Chondrocyte (in vitro differentiated cells): ENCODE measurements at regions not wholly inside any gene's neighbourhood (a gene's known extent, or its start where the extent isn't known, plus 50 kb on each side); places are given as distances from the start of the nearest gene placed in this dataset.

Experiments used
- DNase-seq: peaks from one replicate; pipeline ENCODE4 v3.0.0; 2021; ENCODE audit warnings: mixed read lengths, low spot score
- H3K27ac Mint-ChIP-seq: one replicate; pipeline ENCODE4 v1.8.0; 2021; ENCODE audit warnings: mild to moderate bottlenecking, moderate library complexity, mixed read lengths; ENCODE audit not compliant: unreplicated experiment
- H3K27me3 Mint-ChIP-seq: 2 replicates; pipeline ENCODE4 v1.8.0; 2021; ENCODE audit warnings: low read depth, mixed read lengths
- H3K36me3 Mint-ChIP-seq: 2 replicates; pipeline ENCODE4 v1.8.0; 2021; ENCODE audit warnings: low read depth, mixed read lengths
- H3K4me1 Mint-ChIP-seq: 2 replicates; pipeline ENCODE4 v1.8.0; 2021; ENCODE audit warnings: low read depth, mild to moderate bottlenecking, mixed read lengths
- H3K4me3 Mint-ChIP-seq: one replicate; pipeline ENCODE4 v1.8.0; 2021; ENCODE audit warnings: mild to moderate bottlenecking, moderate library complexity, mixed read lengths; ENCODE audit not compliant: unreplicated experiment
- H3K9me3 Mint-ChIP-seq: 2 replicates; pipeline ENCODE4 v1.8.0; 2021; ENCODE audit warnings: low read depth, mixed read lengths
- TF ChIP-seq, protein P1 (sequence below): fragments of 200-600 bp; sonication (generic); IDR thresholded peaks from 2 replicates; pipeline ENCODE4 v1.5.0; 2021; ENCODE audit warnings: antibody characterized with exemption, mild to moderate bottlenecking, moderate library complexity

GRCh38 chr17:74070998-74071679, 132.3 kb upstream of the RPL38 start:
- Mint-ChIP-seq H3K27me3 (peaks cover 11% of the 10 kb centered on the region), H3K27ac (no peak overlapping the region)
- TF ChIP-seq, protein P1, sequence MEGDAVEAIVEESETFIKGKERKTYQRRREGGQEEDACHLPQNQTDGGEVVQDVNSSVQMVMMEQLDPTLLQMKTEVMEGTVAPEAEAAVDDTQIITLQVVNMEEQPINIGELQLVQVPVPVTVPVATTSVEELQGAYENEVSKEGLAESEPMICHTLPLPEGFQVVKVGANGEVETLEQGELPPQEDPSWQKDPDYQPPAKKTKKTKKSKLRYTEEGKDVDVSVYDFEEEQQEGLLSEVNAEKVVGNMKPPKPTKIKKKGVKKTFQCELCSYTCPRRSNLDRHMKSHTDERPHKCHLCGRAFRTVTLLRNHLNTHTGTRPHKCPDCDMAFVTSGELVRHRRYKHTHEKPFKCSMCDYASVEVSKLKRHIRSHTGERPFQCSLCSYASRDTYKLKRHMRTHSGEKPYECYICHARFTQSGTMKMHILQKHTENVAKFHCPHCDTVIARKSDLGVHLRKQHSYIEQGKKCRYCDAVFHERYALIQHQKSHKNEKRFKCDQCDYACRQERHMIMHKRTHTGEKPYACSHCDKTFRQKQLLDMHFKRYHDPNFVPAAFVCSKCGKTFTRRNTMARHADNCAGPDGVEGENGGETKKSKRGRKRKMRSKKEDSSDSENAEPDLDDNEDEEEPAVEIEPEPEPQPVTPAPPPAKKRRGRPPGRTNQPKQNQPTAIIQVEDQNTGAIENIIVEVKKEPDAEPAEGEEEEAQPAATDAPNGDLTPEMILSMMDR = no peak

GRCh38 chr17:74072340-74072739, 131.1 kb upstream of the RPL38 start:
- no peak for DNase-seq
- Mint-ChIP-seq H3K4me1 (no peaks in the 10 kb centered on the region), H3K9me3 (peaks cover 20% of the 10 kb centered on the region), H3K27ac (no peak overlapping the region), H3K4me3 (no peak overlapping the region), H3K27me3 (peaks cover 3% of the 10 kb centered on the region), H3K36me3 (peaks cover 4% of the 10 kb centered on the region)
- TF ChIP-seq, protein P1 = no peak

More at GRCh38 chr17:74070998-74071679, 132.3 kb upstream of the RPL38 start:
- Mint-ChIP-seq H3K36me3 (peaks cover 4% of the 10 kb centered on the region), H3K4me3 (no peak overlapping the region), H3K9me3 (peaks cover 20% of the 10 kb centered on the region), H3K4me1 (no peaks in the 10 kb centered on the region)
- DNase-seq = no peak

DNA sequence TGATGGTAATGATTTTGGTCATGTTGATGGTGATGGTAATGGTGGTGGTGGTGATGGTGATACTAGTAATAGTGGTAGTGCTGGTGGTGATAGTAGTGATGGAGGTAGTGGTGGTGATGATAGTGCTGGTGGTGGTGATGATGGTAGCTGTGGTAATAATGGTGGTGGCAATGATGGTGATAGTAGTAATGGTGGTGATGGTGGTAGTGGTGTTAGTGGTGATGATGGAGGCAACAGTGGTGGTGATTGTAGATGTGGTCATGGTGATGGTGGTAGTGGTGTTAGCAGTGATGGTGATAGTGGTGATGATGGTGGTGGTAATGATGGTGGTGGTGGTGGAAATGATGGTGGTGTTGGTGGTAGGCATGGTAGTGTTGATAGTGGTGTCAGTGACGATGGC, 127.0 kb upstream of the RPL38 start:
- Mint-ChIP-seq H3K36me3 (peaks cover 4% of the 10 kb centered on the region), H3K4me1 (no peaks in the 10 kb centered on the region), H3K27me3 (peaks cover 19% of the 10 kb centered on the region), H3K9me3 (peaks cover 18% of the 10 kb centered on the region), H3K27ac (no peak overlapping the region), H3K4me3 (no peak overlapping the region)
- DNase-seq = no peak
- TF ChIP-seq, protein P1 = no peak

DNA sequence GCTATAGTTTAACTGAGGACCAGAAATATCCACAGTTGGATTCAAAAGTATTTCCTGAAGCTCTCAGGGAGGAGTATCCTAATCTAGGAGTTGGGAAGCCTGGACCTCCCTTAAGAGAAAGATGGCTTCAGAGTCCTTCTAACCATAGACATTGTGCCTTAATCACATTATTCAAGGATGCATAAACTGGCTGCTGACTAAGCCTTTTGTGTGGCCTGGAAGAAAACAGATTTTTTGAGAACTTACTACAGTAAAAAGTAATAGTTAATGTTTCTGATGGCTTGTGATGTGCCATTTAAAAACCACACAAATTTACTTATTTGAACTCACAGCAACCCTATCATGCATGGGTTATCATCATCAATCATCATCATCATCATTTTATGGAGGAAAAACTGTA, 126.2 kb upstream of the RPL38 start:
- Mint-ChIP-seq H3K36me3 (peaks cover 4% of the 10 kb centered on the region), H3K4me3 (no peak overlapping the region), H3K27me3 (peaks cover 26% of the 10 kb centered on the region), H3K4me1 (no peaks in the 10 kb centered on the region), H3K9me3 (peaks cover 17% of the 10 kb centered on the region), H3K27ac (no peak overlapping the region)
- DNase-seq = no peak
- TF ChIP-seq, protein P1 = no peak

- DNase-seq = no peak
- peaks cover 37% of the 10 kb centered on the region for H3K27me3 Mint-ChIP-seq
- no peak overlapping the region for H3K27ac Mint-ChIP-seq
- TF ChIP-seq, protein P1 = no peak
- H3K9me3 Mint-ChIP-seq = peaks cover 10% of the 10 kb centered on the region
- no peak overlapping the region for H3K4me3 Mint-ChIP-seq
- peaks cover 2% of the 10 kb centered on the region for H3K36me3 Mint-ChIP-seq
- H3K4me1 Mint-ChIP-seq = no peaks in the 10 kb centered on the region
Measured at GRCh38 chr17:74078363-74078941, 125.0 kb upstream of the RPL38 start.
